Keratinocyte (primary cell): ENCODE measurements at regions not wholly inside any gene's neighbourhood (a gene's known extent, or its start where the extent isn't known, plus 50 kb on each side); places are given as distances from the start of the nearest gene placed in this dataset.

Experiments
- DNase-seq: peaks from one replicate; pipeline ENCODE4 v3.0.0-alpha.2; 2011; ENCODE audit warnings: low read depth, missing footprints, low spot score
- FAIRE-seq: peaks from 2 replicates; lab custom pipeline; 2011; peaks lifted over from hg19 to GRCh38; lab: Jason Lieb, UNC
- H2AFZ ChIP-seq: 2 replicates; pipeline ENCODE4 v1.6.0; 2012; ENCODE audit warnings: low read length, control low read depth, inconsistent platforms; ENCODE audit not compliant: control insufficient read depth
- H3K27ac ChIP-seq: 2 replicates; pipeline ENCODE4 v1.5.1; 2011; ENCODE audit warnings: low read length; ENCODE audit not compliant: control insufficient read depth, insufficient read depth
- H3K27me3 ChIP-seq: 3 replicates; pipeline ENCODE4 v1.6.0; 2011; ENCODE audit warnings: low read length; ENCODE audit not compliant: control insufficient read depth, insufficient read depth; ENCODE audit errors: extremely low read depth
- H3K36me3 ChIP-seq, 2 experiments: 2 replicates in 1 of 2; 3 replicates in 1 of 2; pipeline ENCODE4 v1.5.1; 2011; ENCODE audit warnings: low read length in 2 of 2, mild to moderate bottlenecking in 1 of 2; ENCODE audit not compliant: control insufficient read depth in 2 of 2, insufficient read depth in 2 of 2; ENCODE audit errors: extremely low read depth in 1 of 2
- H3K4me1 ChIP-seq: 3 replicates; pipeline ENCODE4 v1.5.1; 2011; ENCODE audit warnings: low read length; ENCODE audit not compliant: control insufficient read depth, insufficient read depth; ENCODE audit errors: extremely low read depth
- H3K4me2 ChIP-seq: 3 replicates; pipeline ENCODE4 v1.6.0; 2011; ENCODE audit warnings: low read depth, low read length; ENCODE audit not compliant: control insufficient read depth, insufficient read depth; ENCODE audit errors: extremely low read depth
- H3K4me3 ChIP-seq, 3 experiments: fragments of 200-600 bp in 1 of 3; sonication (generic) in 1 of 3; 2 replicates in 2 of 3; 3 replicates in 1 of 3; pipeline ENCODE4 v1.5.1; 2011 to 2016; ENCODE audit warnings: low read length in 3 of 3, mild to moderate bottlenecking in 3 of 3, control low read depth in 2 of 3, inconsistent platforms in 1 of 3, low read depth in 1 of 3, mixed read lengths in 1 of 3, mixed run types in 1 of 3, moderate library complexity in 1 of 3; ENCODE audit not compliant: control insufficient read depth in 2 of 3, insufficient read depth in 2 of 3; ENCODE audit errors: extremely low read depth in 1 of 3
- H3K79me2 ChIP-seq: 2 replicates; pipeline ENCODE4 v1.6.0; 2012; ENCODE audit warnings: low read length; ENCODE audit not compliant: control insufficient read depth, insufficient read depth
- H3K9ac ChIP-seq: 3 replicates; pipeline ENCODE4 v1.6.0; 2011; ENCODE audit warnings: low read length; ENCODE audit not compliant: control insufficient read depth, insufficient read depth; ENCODE audit errors: extremely low read depth
- H3K9me1 ChIP-seq: 3 replicates; pipeline ENCODE4 v1.6.0; 2011; ENCODE audit warnings: low read length; ENCODE audit not compliant: control insufficient read depth, insufficient read depth; ENCODE audit errors: extremely low read depth
- H3K9me3 ChIP-seq: 2 replicates; pipeline ENCODE4 v1.5.1; 2012; ENCODE audit warnings: low read depth, low read length; ENCODE audit not compliant: control insufficient read depth
- H4K20me1 ChIP-seq: 3 replicates; pipeline ENCODE4 v1.6.0; 2011; ENCODE audit warnings: low read length; ENCODE audit not compliant: control insufficient read depth, insufficient read depth; ENCODE audit errors: extremely low read depth
- EZH2 ChIP-seq: IDR thresholded peaks from one replicate; pipeline ENCODE4 v1.6.1; 2012; ENCODE audit warnings: inconsistent platforms, mild to moderate bottlenecking, low read length, moderate library complexity
- dilution Hi-C: fragments of 300-500 bp; cut with MboI; formaldehyde crosslinking; loops from one replicate; pipeline ENCODE4 v1.7.0; 2020; ENCODE audit warnings: low sequenced_read_pairs; ENCODE audit not compliant: extremely low pct_ligation_motif_present
- TF ChIP-seq, protein P1 (sequence below), 3 experiments: IDR thresholded peaks in 1 of 3; conservative IDR thresholded peaks in 1 of 3; optimal IDR thresholded peaks in 1 of 3; 2 replicates in 2 of 3; 3 replicates in 1 of 3; pipeline versions ENCODE3 to v1.5.1; 2011; ENCODE audit warnings: low read length in 3 of 3, mild to moderate bottlenecking in 3 of 3, moderate library complexity in 2 of 3, control low read depth in 1 of 3, inconsistent platforms in 1 of 3; ENCODE audit not compliant: insufficient read depth in 2 of 3; ENCODE audit errors: extremely low read depth in 1 of 3

DNA sequence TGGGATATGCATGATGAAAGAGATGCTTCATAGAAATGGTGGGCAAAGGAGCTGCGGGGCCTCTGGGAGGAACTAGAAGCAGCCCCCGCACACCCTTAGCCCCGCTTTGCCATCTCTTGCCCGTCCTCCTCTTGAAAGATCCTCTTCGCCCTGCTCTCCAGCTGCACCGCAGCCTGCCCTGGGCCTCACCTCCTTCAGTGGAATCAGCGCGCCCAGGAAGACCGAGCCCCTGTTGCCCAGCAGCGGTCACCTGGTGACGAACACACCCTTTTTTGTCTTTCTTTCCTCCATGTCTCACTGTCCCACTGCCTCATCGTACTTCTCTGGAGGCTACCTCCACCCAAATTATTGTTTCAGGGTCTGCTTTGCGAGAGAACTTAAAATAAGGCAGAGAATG, 807.6 kb downstream of the UQCRFS1 start:
- no peaks in the 10 kb centered on the region for H3K27me3 ChIP-seq
- dilution Hi-C loops: no loop called here
- TF ChIP-seq EZH2: no peak
- TF ChIP-seq, protein P1, sequence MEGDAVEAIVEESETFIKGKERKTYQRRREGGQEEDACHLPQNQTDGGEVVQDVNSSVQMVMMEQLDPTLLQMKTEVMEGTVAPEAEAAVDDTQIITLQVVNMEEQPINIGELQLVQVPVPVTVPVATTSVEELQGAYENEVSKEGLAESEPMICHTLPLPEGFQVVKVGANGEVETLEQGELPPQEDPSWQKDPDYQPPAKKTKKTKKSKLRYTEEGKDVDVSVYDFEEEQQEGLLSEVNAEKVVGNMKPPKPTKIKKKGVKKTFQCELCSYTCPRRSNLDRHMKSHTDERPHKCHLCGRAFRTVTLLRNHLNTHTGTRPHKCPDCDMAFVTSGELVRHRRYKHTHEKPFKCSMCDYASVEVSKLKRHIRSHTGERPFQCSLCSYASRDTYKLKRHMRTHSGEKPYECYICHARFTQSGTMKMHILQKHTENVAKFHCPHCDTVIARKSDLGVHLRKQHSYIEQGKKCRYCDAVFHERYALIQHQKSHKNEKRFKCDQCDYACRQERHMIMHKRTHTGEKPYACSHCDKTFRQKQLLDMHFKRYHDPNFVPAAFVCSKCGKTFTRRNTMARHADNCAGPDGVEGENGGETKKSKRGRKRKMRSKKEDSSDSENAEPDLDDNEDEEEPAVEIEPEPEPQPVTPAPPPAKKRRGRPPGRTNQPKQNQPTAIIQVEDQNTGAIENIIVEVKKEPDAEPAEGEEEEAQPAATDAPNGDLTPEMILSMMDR (optimal IDR thresholded peaks at IDR 0.05 in 1 of 3, IDR thresholded peaks at IDR 0.05 in 1 of 3, conservative IDR thresholded peaks at IDR 0.05 in 1 of 3; ENCODE audit: extremely low read depth in 1 of 3, insufficient read depth in 2 of 3, low read length in 3 of 3): no peak
- no peak overlapping the region for H3K4me3 ChIP-seq
- H3K27ac ChIP-seq: no peak overlapping the region
- peaks cover 10% of the 10 kb centered on the region for H3K9me3 ChIP-seq
- H3K36me3 ChIP-seq: no peaks in the 10 kb centered on the region
- no peak for FAIRE-seq
- H3K4me2 ChIP-seq: no peak overlapping the region
- H2AFZ ChIP-seq: no peak overlapping the region
- DNase-seq: no peak
- no peaks in the 10 kb centered on the region for H3K79me2 ChIP-seq
- no peaks in the 10 kb centered on the region for H4K20me1 ChIP-seq
- no peaks in the 10 kb centered on the region for H3K9me1 ChIP-seq
- H3K4me1 ChIP-seq: no peaks in the 10 kb centered on the region
- H3K9ac ChIP-seq: no peak overlapping the region

DNA sequence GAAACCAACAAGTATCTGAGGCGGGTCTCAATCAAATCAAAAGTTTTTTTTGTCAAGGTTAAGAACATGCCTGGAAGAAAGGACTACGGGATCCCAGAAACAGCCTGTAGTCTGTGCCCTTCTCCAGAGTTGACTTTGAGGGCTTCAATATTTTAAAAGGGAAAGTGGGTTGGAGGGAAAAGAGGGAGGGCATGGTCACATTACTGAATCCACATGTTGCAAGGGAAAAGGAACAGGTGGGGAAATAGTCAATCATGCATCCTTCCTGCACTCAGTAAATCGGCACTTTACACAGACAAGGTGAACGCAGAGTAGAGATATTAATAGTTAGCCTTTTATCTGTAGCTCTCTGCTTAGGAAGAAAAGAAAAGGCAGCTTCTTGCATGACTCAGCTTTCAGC, 808.5 kb downstream of the UQCRFS1 start:
- FAIRE-seq (no peak), DNase-seq (no peak)
- Histone ChIP-seq H3K4me2 (no peak overlapping the region), H3K9me3 (peaks cover 11% of the 10 kb centered on the region), H3K27ac (no peak overlapping the region), H2AFZ (no peak overlapping the region), H4K20me1 (no peaks in the 10 kb centered on the region), H3K36me3 (no peaks in the 10 kb centered on the region), H3K9me1 (no peaks in the 10 kb centered on the region), H3K27me3 (no peaks in the 10 kb centered on the region), H3K4me3 (no peak overlapping the region), H3K79me2 (no peaks in the 10 kb centered on the region), H3K4me1 (no peaks in the 10 kb centered on the region), H3K9ac (no peak overlapping the region)
- dilution Hi-C loops: no loop called here
- TF ChIP-seq, protein P1 (optimal IDR thresholded peaks at IDR 0.05 in 1 of 3, IDR thresholded peaks at IDR 0.05 in 1 of 3, conservative IDR thresholded peaks at IDR 0.05 in 1 of 3; ENCODE audit: extremely low read depth in 1 of 3, insufficient read depth in 2 of 3, low read length in 3 of 3): no peak
